Neural cell (in vitro differentiated cells): ENCODE measurements at regions not wholly inside any gene's neighbourhood (a gene's known extent, or its start where the extent isn't known, plus 50 kb on each side); places are given as distances from the start of the nearest gene placed in this dataset.

Experiments
- CTCF ChIP-seq: fragments of 450-650 bp; IDR thresholded peaks from 2 replicates; pipeline ENCODE4 v1.5.1; 2014; ENCODE audit warnings: antibody characterized with exemption, mild to moderate bottlenecking, moderate library complexity; ENCODE audit not compliant: poor library complexity, severe bottlenecking
- EZH2 ChIP-seq: fragments of 200-600, 300-800 bp; shearing (Covaris generic), sonication (generic); IDR thresholded peaks from 2 replicates; pipeline ENCODE4 v1.6.1; 2014; ENCODE audit warnings: antibody characterized with exemption, low read length, borderline replicate concordance, mild to moderate bottlenecking; ENCODE audit not compliant: insufficient read depth, poor library complexity, severe bottlenecking
- MXI1 ChIP-seq: fragments of 450-650 bp; conservative IDR thresholded peaks from 2 replicates; pipeline ENCODE4 v1.6.1; 2014; ENCODE audit warnings: antibody characterized with exemption, mild to moderate bottlenecking; ENCODE audit not compliant: poor library complexity, severe bottlenecking
- POLR2AphosphoS5 ChIP-seq: IDR thresholded peaks from 2 replicates; pipeline ENCODE4 v1.6.1; 2012
- RAD21 ChIP-seq: fragments of 450-650 bp; conservative IDR thresholded peaks from 2 replicates; pipeline ENCODE4 v1.6.1; 2014; ENCODE audit warnings: antibody characterized with exemption, mild to moderate bottlenecking, moderate library complexity
- REST ChIP-seq: IDR thresholded peaks from 2 replicates; pipeline ENCODE4 v1.6.1; 2012; ENCODE audit warnings: borderline replicate concordance

GRCh38 chr5:30458681-30459080 lies 734.8 kb upstream of the CDH6 start:
- TF ChIP-seq MXI1 (no peak), POLR2AphosphoS5 (no peak), EZH2 (no peak), CTCF (no peak), REST (no peak), RAD21 (no peak)
